IPS-NIHi7 (cell line): ENCODE measurements at regions not wholly inside any gene's neighbourhood (a gene's known extent, or its start where the extent isn't known, plus 50 kb on each side); places are given as distances from the start of the nearest gene placed in this dataset.
A peak's percentile ranks its signal among the peaks of the same experiment; 100 is the strongest.

Experiments
- DNase-seq: peaks from one replicate; pipeline ENCODE4 v3.0.0; 2012; ENCODE audit warnings: mixed read lengths; ENCODE audit errors: extremely low spot score

DNA sequence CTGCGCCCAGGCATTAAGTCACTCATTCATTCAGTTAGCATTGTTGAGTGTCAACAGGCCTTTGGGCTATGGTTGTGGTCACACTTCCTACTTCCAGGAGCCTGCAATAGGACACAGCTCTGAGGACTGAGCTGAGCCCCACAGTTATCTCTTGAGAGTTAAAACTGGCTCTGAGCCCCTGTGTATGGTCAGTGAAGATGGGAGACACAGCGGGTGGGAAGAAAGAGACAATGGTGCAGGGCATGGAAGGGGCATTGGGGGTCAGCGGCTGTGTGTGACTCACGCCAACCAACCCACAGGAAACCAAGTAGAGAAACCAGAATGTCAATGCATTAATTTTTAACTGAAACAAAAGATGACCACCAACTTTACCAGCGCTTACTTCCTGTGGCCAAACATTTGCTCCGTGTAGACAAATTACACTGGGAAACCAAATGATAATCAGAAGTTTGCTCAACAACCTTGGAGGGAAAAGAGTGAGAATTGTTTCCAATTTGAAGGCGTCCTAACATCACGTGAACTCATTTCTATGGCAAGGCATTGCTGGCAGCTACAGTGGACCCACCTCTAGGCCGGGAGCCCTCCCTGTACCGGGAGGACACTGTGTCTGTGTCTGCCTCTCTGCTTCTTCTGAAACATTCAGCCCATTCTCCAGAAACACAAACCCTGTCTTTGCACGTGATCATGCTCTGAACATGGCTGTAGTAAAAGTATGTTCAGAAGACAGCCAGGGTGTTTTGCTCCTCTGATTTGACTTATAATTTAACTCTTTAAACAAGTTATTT, 212.0 kb upstream of the ID2 start:
- DNase-seq, result no peak

- DNase-seq, result no peak
These were observed 209.1 kb upstream of the ID2 start for GRCh38 chr2:8472545-8473323.

DNA sequence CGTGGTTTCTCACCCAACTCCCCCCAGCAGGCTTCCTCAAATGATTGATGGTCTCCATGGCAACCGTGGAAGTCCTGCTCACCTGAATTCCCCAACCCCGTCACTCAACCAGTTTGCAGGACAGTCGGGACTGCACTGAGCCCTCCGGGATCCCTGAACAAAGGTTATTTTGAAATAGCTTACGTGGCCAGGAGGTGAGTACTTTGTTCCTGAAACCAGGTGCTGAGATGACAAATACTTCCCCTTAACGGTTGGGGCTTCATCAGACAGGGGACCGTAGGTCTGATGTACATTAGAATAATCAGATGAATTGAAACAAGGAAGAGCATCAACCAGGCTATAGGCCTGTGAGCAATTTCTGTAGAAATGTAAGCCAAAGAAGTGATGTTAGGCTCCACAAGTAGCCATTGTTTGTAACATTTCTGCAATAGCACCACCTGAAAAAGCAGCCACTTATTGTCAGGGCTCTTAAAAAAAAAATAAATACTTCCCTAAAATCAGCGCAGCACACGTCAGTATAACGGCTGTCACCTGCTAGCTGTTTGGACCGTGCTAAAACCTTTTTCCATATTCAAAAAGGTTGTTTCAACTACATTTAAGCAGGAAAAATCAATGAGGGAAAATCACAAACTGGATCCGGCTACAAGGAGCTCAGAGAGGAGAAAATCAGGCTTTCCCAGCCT, 206.4 kb upstream of the ID2 start:
- DNase-seq, result no peak

GRCh38 chr2:8477552-8478470, 204.0 kb upstream of the ID2 start:
- no peak for DNase-seq

- no peak for DNase-seq
These were observed 203.4 kb upstream of the ID2 start for GRCh38 chr2:8478471-8478793.

DNA sequence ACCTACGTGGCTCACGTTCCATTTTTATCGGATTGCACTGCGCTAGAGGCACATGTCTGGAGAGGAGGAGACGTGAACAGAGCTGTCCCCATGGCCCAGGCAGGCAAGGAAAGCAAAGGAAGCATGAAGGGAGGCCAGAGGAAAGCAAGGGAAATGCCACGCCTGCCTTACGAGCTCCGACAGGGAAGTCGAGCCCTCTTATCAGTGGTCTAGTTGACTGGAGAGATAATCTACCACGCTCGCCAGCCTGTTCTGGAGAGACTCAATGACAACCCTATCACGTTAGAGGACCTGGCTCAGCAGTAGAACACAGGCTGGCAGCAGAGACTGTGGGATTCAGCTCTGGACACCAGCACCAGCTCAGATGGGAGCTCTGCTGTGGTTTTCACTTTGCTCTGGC, 202.6 kb upstream of the ID2 start:
- DNase-seq, result peak; percentile 48

- no peak for DNase-seq
These were observed 200.9 kb upstream of the ID2 start for GRCh38 chr2:8480915-8481314.

- no peak for DNase-seq
These were observed 200.3 kb upstream of the ID2 start for GRCh38 chr2:8481463-8482009.

GRCh38 chr2:8482432-8482831, 199.4 kb upstream of the ID2 start:
- no peak for DNase-seq

DNA sequence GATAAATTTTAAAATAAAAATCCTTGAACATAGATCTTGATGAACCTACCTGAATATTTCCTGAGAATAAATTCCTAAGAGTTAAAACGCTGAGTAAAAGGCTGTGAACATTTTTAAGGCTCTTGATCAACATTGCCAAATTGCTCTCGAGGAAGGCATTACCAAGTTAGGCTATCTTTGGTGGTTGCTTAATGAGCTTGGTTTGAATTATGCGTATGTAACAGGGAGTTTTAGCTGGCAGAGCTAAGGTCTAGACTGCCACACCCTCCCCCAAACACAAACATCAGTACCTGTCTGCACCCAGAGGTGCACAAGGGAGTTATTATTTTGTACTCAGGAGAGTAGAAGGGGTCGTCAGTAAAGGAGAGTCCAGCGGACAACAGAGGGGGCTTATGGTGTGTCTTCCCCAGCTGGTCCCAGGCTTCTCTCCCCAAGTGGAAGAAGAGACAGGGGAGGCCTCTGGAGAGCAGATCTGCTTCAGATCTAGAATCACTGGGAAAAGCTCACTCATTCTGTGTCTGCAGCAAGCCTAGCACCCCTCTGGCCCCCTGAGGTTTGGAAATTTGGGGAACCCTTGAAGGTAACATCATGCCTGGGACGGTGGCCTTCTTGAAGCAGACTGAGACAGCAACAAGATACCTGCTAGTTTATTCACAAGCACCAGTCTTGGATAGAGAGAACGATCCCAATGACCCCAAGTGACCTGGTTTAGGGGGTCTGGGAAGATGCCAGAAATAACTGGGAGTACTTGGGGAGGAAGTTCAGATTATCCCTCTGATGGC, 197.2 kb upstream of the ID2 start:
- no peak for DNase-seq

DNA sequence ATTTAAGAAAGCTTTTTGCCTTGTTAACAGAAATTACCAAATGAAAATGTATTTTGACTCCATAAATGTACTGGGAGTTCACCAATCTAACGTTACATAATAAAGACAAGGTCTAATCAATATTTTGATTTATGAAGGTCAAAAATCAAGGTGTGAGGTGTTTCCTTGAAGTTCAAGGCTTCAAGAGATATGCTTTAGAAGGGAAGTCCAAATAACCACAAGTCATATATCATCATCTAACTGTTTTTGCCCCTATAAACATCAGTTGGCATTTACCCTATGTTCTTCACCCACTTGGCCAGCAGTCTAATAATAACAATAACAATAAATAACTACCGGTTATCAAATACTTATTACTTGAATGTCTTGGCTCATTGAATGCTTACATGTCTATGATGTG, 196.1 kb upstream of the ID2 start:
- DNase-seq, result no peak

DNA sequence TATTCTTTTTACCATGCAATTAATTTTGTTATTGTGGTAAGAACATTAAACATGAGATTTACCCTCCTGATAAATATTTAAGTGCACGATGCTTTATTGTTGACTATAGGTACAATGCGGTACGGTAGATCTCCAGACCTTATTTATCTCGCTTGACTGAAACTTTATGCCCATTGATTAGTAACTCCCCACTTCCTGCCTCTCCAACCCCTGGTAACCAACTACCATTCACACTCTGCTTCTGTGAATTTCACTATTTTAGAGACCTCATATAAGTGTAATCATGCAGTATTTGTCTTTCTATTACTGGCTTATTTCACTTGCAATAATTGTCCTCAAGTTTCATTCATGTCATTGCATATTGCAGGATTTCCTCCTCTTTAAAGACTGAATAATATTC, 195.7 kb upstream of the ID2 start:
- no peak for DNase-seq

GRCh38 chr2:8487461-8487932, 194.4 kb upstream of the ID2 start:
- peak; percentile 54 for DNase-seq

DNA sequence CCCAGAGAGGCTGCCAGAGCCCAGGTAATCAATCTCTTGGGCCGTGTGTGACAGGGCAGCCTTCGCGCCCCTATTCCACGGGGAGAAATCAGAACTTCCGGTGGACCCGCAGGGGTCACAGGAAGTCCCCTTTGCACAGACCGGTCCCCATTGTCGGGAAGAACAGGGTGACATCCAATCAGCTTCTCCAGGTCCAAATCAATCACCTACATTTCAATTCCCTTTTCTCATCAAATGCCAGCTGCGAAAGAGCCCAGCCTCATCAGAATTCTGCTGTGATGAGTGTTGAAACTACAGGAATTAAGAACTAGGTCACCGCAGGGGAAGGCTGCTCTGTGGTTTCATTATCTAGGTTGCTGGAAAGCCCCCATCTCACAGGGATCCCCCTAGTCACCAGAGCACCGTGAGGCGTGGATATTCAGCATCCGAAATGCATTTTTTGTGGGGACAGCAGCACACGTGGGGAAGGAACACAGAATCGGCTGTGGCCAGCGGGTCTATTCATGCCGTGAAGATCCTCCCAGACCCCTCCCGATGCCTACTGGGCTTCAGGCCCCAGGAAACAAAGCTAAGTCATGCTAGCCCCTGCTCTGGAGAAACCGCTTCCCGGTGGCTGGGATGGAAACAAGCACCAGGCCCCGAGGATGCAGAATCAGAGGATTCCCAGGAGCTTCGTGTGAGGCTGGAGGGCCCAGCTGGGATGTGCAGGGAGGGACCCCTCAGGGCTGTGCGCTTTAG, 193.7 kb upstream of the ID2 start:
- DNase-seq, result no peak

GRCh38 chr2:8489221-8489620, 192.6 kb upstream of the ID2 start:
- no peak for DNase-seq

- no peak for DNase-seq
These were observed 192.1 kb upstream of the ID2 start for GRCh38 chr2:8489751-8490150.

- DNase-seq, result no peak
These were observed 191.6 kb upstream of the ID2 start for GRCh38 chr2:8490166-8490721.

DNA sequence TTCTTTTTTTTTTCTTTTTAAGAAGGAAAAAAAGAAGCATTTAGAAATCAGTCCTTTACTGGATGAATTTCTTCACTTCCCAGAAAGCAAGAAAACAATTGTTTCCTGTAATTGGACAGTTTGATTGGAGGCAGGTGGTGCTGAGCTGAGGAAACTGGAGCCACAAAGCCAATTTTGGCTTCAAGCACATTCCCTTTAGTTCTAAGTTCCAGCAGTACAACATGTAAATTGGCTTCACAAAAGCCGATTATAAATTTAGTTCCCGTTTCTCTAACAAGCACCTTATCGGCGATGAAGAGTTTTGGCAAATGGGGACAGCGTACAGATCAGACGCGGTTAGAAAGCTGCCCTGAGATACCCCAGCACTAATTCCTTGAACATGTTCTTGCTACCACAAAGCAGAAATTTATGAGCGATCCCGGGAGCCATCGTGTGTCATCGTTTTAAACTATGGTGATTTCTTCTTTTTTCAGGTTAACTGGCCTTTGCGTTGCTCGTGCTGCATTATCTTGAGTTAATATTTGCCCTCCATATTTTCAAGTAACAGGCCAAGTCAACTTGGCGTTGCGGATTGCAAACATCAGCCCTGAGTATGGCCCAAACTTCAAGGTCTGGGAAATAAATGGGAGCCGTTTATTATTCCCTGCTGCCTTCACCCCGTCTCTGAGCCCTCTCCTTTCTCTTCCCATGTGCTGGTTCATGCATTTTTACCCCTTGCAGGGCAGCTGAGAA, 190.4 kb upstream of the ID2 start:
- no peak for DNase-seq

- DNase-seq, result no peak
These were observed 187.7 kb upstream of the ID2 start for GRCh38 chr2:8494151-8494550.
